ENCODE measurements at regions not wholly inside any gene's neighbourhood (a gene's known extent, or its start where the extent isn't known, plus 50 kb on each side); places are given as distances from the start of the nearest gene placed in this dataset.

GRCh38 chr20:40393197-40394079 lies 295.6 kb downstream of the MAFB start:
- DNase-seq (ENCODE audit: low read depth in 2 of 2) = no peak

DNA sequence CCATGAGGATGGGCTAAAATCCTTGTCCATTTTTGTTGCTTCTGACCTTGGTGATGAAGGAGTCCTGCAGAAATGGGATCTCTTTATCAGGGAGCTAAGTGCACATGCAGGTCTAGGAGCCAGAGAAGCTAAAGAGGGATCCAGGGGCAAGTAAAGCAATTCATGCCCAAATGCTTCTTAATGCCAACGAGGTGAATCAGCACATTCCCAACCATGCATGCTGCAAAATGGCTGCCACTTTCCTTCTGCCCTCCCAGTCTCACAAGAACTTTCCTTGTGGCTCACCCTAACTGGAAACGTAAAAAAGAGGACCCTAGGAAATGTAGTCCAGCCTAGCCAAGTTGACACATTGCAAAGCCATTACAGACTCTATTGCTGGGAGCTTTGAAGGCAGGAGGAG lies 298.4 kb downstream of the MAFB start:
- DNase-seq (ENCODE audit: low read depth in 2 of 2) = no peak

- no peak for DNase-seq (ENCODE audit: low read depth in 2 of 2)
Observed at GRCh38 chr20:40370800-40371199, 318.2 kb downstream of the MAFB start.

GRCh38 chr20:40368876-40369275 lies 320.2 kb downstream of the MAFB start:
- DNase-seq (ENCODE audit: low read depth in 2 of 2) = no peak

DNA sequence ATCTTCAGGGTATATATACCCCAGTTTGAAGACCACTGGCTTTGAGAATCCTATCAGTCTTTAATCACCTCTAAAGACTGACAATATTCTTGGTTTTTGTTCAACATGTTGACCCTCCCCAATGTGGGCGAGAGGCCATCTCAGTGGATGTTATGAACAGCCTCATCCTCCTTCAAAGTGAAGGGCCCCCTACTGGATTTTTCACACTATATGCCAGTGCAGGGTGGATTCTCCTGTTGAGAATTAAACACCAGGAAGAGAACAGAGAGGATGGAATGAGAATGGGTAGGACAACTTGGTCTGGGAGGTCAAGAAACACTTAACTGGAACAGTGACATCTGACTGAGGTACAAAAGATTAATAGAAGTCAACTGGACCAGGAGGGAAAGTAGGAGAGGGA lies 327.1 kb downstream of the MAFB start:
- no peak for DNase-seq (ENCODE audit: low read depth in 2 of 2)

- DNase-seq (ENCODE audit: low read depth in 2 of 2) = no peak
Observed at GRCh38 chr20:40359131-40359912, 329.7 kb downstream of the MAFB start.

GRCh38 chr20:40354880-40355279 lies 334.2 kb downstream of the MAFB start:
- no peak for DNase-seq (ENCODE audit: low read depth in 2 of 2)

- DNase-seq (ENCODE audit: low read depth in 2 of 2) = no peak
Observed at GRCh38 chr20:40343390-40343789, 345.6 kb downstream of the MAFB start.

GRCh38 chr20:40341561-40341960 lies 347.5 kb downstream of the MAFB start:
- no peak for DNase-seq (ENCODE audit: low read depth in 2 of 2)

DNA sequence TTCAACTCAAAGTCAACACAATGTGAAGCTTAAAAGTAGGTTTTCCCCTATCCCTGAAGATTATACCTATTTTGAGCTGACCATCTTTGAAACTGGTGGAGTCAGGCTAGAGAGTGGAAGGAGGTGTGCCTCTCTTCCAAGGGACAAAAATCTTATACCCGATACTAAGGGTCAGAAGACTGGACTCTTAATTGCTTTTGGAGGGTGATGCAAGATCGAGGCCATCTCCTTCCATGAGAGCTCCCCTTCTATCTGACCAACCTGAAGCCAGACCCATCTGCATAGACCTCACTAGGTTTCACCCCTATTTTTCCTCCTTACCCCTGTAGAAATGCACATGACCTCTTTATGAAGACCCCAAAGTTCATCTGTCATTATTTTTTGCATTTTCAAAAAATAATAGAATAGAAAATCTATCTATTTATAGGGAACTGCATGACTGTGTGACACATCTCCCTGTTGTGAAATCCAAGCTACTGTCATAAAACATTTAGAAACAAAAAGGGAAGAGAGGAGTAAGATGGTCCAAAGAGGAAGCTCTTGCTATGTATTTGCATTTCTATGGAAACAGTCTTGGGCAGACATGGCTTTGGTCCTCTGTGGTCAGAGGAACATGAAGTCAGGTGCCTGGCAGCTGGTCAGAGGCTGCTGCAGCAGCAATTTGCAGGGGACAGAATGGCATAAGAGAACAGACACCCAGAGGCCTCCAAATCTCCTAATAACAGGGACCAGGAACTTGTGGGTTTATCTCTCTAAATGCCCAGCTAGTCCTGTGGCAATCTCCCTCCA lies 349.2 kb downstream of the MAFB start:
- no peak for DNase-seq (ENCODE audit: low read depth in 2 of 2)

- no peak for DNase-seq (ENCODE audit: low read depth in 2 of 2)
Observed at GRCh38 chr20:40336533-40336932, 352.5 kb downstream of the MAFB start.

DNA sequence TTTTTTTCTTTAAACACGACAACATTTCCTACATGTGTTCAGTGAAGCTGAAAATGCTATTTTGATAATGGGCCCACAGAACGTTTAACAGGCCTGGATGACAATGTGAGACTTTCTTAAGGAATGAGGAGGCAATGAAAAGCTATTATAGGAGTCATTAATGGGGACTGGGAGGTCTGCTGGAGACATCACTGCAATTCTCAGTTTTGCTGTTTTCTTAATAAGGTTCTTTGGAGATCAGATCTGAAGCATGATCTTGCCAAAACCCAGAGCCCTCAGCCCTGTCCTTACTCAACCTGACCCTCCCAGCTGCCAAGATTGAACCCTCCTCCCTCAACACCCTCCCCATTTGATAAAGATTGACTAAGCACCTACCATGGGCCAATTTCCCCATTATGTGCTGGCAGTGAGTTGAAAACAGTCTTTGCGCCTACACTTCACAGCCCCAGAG lies 353.1 kb downstream of the MAFB start:
- DNase-seq (ENCODE audit: low read depth in 2 of 2) = no peak

DNA sequence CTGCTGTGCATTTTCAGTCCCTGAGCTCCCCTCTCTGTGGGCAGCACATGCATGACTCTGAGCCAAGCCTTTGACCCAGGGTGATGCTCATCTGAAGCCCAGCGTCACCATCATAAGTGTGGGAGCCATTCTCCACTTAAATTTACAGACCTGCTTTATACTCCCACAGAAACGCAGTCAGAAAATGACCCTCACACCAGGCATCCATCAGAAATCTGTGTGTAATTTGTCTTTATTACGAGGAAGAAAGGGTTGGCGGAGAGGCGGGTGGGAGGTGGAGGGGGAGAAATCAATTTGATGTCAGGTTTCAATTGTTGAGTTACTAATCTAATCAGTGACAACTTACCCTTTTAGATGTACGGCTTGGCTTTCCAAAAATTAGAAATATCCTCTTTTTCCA lies 353.6 kb downstream of the MAFB start:
- no peak for DNase-seq (ENCODE audit: low read depth in 2 of 2)

- no peak for DNase-seq (ENCODE audit: low read depth in 2 of 2)
Observed at GRCh38 chr20:40333591-40333990, 355.4 kb downstream of the MAFB start.

- no peak for DNase-seq (ENCODE audit: low read depth in 2 of 2)
Observed at GRCh38 chr20:40331807-40332560, 357.1 kb downstream of the MAFB start.

DNA sequence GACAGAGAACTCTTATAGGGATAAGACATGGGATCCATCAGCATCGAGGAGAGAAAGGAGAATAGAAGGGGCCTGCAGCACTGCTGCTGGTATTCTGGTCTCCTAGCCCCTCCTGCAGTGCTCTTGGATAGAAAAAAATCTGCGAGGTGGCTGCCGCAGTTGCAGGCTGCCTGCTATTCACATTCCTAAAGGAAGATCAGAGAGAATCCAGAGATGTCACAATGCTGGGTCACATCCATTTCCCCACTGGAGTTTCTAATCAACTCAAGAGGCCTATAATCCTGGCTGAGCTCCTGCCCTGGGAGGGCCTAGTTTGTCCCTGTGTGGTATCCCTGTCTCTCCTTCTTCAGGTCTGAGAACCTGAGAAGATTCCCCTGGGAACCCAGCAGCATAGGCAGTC lies 357.8 kb downstream of the MAFB start:
- DNase-seq (ENCODE audit: low read depth in 2 of 2) = no peak

GRCh38 chr20:40329321-40329720 lies 359.7 kb downstream of the MAFB start:
- DNase-seq (ENCODE audit: low read depth in 2 of 2) = no peak

DNA sequence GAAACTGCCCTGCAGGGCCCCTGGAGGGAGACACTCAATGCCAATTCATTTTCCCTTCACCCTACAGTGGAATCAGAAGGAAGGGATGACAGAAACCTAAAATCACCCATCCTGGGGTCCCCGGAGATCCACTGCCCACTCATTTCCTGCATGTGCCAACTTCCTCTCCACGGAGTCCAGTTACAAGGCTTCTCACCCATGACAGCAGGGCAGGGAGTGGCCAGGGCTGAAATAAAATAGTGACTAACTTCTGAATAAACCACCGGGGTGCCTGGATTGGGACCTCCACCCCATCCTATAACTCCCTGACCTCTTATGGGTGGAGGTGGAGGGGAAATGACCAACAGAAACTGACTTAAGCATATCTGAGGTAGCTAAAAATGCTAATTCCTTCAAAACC lies 362.3 kb downstream of the MAFB start:
- DNase-seq (ENCODE audit: low read depth in 2 of 2) = no peak

- DNase-seq (ENCODE audit: low read depth in 2 of 2) = no peak
Observed at GRCh38 chr20:40325006-40325568, 363.9 kb downstream of the MAFB start.

DNA sequence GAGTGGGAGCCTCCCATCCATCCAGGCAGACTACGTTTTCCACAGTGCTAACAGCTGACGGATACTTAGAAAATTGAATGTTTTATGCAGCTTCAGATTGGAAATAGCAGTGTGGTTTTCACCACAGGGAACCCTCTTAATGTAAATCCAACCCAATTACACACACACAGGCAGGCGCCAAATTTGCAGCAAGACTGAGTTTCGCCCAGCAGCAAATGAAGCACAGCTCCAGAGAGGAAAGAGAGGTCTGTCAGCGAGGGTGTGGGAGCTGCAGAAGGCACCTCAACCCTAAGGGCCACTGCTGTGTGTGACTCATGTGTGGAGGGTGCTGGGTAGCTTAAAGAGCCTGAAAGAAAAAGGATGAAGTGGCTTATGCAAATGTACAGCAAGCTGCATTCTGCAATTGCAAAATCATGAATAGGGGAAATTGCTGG lies 365.7 kb downstream of the MAFB start:
- no peak for DNase-seq (ENCODE audit: low read depth in 2 of 2)

GRCh38 chr20:40322941-40323340 lies 366.1 kb downstream of the MAFB start:
- DNase-seq (ENCODE audit: low read depth in 2 of 2) = no peak

Measured in stimulated activated CD4-positive, alpha-beta T cell treated with anti-CD3 and anti-CD28 coated beads, Interleukin-1b, Interleukin-23, amount 100 ng/mL, for 4 hours (primary cell).